ENCODE measurements at regions not wholly inside any gene's neighbourhood (a gene's known extent, or its start where the extent isn't known, plus 50 kb on each side); places are given as distances from the start of the nearest gene placed in this dataset.

DNA sequence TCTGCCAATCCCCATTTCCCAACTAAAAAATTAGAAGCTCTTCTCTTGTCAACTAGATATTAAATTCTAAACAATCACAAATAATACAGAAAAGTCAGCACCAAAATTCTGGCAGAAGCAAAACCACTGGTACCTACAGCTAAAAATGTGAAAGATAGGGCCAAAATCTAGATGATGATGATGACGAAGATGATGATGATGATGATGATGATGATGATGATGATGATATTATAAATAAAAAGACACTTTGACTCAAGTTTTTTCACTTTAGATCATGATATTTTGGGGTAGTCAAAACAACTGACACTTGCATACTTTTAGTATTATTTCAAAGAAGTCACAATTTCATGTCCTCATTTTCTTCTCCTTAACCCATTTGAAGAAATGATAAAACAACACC, 470.1 kb upstream of the NR2F2 start:
- no peak for DNase-seq

DNA sequence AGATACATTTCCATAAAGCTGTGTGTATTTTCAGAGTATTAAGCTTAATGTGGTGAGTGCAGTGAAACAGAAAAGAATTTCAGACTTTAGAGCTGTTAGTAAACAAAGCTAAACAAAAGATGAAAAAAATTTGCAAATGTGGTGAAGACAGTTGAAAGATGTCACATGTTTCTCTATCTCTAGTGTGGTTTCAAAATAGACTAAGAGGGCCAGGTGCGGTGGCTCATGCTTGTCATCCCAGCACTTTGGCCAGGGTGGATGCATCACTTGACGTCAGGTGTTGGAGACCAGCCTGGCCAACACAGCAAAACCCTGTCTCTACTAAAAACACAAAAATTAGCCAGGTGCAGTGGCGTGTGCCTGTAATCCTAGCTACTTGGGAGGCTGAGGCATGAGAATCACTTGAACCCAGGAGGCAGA, 466.0 kb upstream of the NR2F2 start:
- no peak for DNase-seq

DNA sequence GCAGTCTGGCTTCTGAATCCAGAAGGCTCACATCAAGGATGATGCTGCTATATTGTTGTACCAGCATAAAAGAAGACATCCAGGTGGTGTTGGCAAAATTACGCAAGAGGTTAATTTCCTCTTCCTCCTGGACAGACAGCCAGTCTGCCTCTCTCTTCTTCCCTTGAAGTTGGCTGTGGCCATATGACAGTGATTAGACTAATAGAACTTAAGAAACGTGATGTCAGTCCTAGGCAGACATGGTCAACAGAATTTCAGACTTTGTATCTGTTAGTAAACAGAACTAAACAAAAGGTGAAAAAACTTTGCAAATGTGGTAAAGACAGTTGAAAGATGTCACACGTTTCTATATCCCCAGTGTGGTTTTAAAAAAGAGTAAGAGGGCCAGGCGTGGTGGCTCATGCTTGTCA, 465.2 kb upstream of the NR2F2 start:
- DNase-seq, result no peak

DNA sequence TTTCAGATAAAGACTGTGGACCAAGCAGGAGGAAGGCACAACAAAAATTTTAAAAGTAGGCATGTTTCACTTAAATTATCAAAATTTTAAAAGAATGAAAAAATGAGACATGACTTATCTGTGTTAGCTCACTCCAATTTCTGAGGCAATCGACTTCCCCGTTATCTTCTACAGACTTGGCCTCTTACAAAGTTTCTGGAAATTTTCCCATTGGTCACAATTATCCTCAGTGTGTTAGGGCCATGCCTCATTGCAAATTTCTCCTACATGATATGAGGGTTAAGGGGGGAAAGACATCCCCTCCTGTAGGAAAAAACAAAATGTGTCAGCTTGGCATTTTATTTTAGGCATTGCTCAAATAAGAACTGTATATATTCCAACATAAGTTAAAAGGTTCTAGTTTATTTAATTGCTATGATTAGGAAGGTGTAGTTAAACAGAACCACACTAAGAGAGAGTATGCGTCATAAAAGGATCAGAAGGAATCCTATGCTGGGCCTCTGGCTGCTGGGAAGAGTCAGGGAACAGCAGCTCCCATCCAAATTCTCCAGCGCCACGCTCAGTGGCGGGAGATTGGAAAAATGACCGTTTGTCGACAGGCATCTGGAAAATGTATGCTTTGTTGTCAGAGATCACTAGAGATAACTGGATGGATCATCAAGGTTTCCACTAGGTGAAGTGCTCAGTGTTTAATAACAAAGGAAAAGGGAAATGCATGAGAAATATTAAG, 463.6 kb upstream of the NR2F2 start:
- DNase-seq, result no peak

DNA sequence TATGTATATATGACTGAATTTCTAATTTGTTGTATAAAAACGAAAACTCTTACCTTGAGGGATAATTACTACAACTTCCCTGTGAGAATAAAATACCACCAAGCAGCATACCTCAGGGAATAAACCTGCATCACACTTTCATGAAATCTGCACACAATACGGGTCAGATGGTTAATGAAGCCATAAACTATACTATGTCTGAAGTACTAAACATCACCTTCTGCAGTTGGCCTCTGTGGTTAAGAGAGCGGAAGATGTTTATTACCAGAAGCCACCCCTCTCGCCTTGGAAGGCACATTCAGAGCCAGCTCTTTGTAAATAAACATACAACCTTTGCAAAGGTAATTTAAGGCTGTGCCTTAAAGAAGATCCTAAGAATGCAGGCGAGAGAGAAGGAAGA, 462.1 kb upstream of the NR2F2 start:
- no peak for DNase-seq

DNA sequence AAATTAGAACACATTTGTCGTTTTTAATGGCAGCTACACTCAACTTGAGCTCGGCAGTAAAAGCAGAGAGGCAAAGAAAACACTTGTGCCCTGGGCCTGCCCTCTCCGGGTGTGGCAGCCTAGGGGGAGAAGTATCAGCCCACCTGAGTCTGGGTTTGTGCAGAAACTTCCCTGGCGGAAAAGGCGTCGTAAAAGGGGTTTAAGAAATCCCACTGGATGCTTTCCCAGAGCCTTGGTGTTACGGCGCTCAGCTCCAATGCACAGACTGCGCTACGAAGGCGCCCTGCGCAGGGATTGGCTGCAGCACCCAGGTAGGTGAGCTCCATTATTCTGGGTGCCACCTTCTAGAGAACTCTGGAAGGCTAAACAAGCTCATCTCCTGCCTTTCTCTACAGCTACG, 461.5 kb upstream of the NR2F2 start:
- no peak for DNase-seq

DNA sequence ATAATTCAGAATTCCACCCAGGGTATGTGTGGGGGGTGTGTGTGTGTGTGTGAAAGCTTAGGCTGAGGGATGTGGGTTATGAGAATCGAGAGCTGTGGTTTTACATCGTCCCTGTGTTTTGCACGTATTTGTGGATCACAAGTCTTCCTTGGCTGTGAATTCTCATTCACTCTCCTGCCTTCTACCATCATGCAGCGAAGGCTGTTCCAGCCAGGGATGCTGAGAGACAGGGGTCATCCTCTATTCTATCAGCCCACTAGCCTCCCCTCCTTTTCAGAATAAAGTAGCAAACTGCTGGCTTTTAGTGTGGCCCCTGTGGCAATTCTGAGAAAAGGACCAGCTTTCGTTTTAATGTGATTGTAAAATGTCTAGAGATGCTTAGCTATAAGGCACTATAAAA, 460.6 kb upstream of the NR2F2 start:
- no peak for DNase-seq

DNA sequence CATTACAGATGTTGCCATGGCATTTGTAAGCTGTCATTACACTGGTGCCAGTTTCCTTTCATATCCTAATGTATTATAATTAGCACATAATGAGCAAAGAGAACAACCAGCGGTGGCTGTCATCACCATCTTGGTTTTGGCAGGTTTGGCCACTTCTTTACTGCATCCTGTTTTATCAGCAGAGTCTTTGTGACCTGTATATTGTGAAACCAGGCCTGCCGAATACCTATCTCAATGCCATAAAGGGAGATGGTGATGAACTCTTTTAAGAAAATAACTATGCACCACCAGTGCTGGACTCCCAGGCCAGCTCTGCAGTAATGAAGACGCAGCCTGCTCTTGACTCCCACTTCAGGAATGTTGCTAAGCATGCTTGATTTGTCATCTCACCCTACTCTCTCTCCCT, 458.1 kb upstream of the NR2F2 start:
- DNase-seq, result no peak

DNA sequence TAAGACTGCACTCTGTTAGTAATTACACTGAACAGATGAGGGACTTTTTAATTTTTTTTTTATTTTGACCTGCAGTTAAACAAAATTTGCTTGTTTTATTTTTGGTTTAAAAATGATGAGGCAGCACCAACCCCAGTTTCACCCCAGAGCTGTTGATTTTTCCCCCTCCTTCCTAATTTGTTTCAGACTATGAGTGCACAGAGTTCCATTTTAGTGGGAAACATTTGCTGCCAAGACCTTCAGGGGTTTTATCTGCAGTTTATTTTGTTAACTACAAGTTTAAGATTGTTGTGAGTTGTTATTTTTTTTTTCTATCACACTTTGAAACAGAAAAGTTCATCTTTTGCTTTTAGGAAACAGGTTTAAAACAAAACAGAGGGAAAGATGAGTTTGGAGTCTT, 455.9 kb upstream of the NR2F2 start:
- DNase-seq, result no peak

DNA sequence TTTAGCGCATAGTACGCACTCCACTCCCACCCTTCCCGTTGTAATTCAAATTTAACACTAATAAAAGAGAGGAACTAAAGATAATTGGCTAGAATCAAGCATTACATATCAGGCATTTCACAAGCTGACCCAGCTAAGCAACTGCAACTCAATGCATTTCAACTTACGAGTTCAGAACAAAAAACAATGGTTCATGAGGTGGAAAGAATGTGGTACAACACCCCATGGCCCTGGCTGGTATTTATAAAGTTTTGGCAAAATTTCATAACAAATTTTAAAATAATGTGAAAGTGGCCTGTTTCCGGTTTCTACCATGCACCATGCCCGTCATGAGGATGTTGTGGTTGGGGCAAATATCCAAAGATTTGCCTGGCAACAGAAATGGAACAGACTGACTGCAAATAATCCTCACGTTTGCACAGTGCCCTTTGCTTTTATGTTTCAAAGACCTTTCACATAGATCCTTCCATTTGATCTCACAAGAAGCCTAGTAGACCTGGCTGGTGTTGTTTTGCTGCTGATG, 455.3 kb upstream of the NR2F2 start:
- peak; percentile 37 for DNase-seq

DNA sequence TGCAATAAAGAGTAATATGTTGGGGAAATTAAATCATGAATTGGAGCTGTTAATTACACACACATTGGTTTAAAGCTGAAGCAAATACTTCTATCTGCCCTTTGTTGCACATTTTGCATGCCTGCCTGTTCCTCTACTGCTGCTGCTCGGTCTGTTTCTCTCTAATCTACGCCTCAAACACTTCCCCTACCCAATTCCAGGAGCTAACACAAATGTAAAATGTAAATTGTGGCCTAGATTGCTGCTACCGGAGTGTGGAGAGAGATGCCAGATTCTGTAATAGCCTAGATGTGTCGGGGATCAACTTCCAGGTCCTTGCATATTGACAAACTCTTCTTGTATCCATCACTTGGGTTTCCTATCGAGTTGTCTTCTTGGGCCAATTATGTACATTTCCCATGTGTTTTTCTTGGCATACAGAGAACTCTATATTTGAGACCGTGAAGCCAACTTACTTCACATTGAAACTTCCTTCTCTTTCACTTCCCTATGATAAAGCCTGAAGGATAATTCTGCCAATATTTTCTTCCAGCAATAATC, 450.4 kb upstream of the NR2F2 start:
- no peak for DNase-seq

DNA sequence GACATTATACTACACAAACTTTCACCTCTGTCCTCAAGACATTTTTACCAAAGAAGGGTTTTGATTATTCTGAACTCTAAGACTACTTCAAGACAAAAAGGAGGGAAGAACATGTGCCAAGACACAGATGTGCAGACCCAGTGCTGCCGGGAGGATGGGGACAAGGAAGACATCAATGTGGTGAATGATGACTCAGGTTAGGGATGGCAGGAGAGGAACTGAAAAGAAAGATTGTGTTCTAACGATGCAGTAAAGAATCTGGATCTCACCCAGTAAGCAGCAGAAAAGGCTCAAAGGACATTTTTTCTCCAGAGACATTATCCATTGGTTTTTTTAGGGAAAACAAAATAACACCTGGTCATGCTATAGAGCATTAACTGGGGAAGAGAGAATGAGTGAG, 449.9 kb upstream of the NR2F2 start:
- DNase-seq, result no peak

DNA sequence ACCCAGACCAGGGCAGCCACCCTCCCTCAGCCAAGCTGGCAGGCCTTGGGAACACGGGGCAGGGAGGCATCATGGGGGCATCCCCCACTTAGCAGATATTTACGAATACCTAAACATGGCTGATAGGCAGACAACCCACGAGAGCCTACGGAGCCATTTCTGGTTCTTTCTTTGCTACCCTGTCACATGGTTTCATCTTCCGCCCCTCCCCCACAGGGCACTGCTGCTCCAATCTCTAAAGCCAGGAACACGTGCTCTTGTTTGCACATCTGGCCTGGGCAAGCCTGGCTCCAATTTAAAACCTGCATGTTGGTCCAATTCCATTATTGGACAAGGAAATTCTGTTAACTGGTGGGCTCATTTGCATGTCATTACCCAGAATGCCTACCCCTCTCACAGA, 447.4 kb upstream of the NR2F2 start:
- DNase-seq, result no peak

DNA sequence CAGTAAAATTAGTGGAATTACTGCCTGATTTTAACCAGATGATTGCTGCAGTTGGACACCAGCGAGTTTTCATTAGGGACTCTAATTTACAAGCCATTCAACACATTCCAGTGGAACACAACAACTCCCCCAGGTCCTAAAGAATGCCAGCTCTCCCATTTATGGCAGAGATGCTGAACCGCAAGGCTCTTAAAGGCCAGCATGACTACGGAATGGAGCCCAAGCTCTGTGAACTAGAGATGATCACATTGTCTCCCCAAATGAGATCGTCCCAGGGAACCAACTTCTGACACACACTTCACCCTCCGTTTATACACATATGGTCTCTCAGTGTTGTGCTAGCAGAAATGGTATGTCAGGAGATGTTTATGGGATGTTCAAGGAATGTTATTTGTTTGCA, 446.2 kb upstream of the NR2F2 start:
- no peak for DNase-seq

DNA sequence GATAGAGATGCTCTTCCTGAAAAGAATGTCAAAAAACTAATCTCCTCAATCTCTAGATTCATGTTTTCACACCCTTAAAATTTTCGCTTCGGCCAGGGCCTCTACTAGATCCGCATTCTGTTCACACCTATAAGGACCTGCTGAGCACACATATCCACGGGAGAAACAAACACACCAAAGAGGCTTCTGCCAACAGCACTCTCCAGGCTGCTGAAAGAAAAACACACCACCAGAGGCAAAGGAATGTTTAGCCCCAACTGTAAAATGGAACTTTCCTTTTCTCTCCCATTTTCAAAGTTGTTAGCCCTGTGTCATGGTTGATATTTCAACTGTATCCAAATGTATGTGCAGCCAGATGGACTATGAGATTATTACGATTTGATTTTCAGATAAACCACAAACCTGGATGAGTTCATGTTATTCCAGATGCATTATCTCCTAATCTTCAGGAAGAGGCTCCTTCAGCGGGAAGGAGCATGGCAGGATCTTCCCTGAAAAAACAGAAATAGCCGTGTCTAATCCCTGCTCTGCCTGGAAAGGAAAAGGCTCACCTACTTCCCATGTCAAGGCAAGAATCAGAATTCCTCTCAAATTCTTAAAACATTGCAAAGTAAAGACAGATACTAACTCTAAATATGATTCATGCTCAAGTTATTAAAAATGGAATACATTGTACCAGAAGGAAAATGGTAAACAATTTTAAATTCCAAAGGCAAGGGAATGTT, 442.7 kb upstream of the NR2F2 start:
- DNase-seq, result no peak

DNA sequence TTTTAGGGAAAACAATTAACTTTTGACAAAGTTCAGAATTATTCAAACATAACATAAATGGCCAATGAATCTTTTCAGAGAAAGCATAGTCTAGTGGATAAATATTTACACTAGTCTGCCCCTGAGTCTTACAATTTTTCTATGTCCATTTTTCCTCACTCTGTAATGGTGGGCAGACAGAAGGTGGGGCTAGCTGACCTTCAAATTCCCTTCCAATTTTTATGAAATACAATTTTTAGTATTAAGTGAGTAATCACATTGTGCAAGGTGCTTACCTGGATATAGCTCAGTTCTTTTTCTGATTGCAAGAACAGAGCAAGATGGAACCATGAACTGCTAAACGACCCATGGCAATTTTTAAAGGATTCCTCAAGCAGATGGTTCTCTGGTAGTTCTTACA, 441.7 kb upstream of the NR2F2 start:
- no peak for DNase-seq

DNA sequence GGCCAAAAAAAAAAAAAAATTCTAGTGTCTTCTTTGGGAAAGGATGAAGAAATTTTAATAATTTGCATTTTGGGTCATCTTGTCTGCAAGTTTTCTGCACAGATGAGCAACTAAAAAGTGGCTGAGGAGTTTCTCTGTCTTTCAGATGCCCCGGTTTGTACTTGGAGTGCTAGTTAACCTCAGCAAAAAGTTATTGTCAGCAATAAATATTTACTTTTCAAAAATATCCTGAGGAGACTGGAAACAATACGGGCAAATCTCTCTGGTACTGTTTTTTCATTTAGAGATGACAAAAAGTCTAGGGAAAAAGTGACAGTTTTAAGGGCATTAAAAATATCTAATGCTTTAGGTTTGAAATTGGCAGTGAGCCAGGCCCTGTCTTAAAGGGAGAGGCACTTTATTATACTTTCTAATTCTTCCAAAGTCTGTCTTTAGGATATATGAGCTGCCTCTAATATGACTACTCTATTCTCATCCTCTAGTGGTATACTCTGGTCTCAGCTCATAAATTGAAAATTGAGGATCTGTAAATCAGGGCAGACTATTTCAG, 436.0 kb upstream of the NR2F2 start:
- DNase-seq, result no peak

DNA sequence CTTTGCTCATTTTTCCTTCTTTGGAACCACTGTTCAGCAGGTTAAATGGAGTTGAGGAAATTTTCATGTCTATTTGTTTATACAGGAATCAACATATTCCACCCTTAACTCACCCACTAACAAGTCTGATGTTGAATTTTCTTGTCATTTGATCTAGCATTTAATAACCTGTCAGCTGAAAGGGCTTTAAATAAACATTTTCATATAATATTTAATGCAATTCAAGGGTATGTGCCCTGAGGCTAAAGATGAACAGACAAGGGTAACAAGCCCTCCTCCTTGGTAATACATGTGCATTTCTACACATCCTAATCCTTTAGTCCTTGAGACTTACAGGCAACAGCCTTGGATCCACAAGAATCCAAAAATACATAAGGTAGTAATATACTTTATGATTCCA, 435.0 kb upstream of the NR2F2 start:
- DNase-seq, result no peak

DNA sequence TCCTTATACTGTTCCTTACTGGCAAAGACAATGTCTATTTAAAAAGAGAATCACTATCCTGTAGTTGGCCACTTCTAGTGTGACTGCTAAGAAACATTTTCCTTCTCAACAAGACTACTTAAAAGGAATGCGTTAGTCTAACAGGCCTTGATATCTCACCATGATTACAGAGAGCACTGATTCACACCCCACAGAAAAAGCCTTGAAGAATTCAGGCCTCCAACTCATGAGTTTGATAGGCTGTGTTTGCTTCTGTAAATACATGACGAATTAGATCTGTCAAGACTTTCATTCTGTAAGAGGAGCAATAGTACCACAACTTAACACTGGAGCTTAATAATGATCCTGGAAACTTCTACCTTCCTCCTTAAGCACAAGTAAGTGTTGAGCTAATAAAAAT, 432.8 kb upstream of the NR2F2 start:
- DNase-seq, result no peak

DNA sequence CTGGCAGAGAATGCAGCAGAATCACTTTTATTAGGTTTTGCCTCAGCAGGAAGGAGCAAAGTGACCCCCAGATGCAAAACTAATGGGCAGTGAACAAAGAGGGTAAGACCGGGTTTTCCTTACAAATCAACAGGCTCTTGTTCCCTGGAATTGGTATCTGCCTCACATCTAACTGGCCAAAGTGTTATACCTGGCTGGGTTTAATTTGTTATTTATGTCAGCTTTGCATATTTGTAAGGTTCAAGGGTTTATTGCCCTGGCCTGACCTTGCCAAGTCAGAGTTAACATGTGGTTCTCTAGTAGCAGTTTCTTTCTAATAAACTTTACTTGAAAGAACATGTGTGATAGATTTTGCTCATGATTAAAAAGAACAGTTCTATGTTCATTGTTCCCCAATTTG, 431.7 kb upstream of the NR2F2 start:
- no peak for DNase-seq

DNA sequence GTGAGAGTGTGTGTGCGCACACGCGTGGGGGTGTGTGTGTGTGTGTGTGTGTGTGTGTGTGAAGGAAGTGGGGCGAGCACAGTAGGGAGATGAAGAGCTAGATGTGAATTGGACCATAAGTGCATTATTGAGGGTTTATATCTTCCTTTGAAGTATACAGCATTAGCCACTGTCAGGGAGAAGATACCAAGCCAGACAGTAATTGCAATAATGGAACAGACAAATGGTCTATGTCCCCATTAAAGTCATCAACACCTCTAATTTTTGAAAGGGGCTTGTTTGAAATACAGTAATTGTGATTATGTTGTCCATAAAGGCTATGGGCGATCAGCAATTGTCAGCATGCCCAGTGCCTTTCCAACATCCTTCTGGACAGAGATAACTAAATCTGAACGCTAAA, 429.2 kb upstream of the NR2F2 start:
- no peak for DNase-seq

DNA sequence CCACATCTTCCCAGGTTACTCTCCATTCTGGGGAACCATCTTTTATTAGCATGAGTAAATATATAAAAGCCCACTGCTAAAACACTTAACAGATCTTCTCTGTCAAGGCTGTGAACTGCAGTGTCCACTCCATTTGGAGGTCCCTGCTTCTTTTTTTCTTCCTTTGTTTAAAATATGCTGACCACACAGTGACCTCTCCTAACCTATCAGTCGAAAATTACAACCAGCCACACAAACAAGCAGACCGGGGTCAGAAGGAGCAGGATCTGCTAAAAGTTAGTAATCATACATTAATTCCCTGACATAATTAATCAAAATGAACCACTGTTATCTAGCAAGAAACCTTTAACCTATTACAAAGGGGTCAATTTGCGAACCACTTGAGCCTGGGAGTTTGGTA, 427.9 kb upstream of the NR2F2 start:
- DNase-seq, result no peak

DNA sequence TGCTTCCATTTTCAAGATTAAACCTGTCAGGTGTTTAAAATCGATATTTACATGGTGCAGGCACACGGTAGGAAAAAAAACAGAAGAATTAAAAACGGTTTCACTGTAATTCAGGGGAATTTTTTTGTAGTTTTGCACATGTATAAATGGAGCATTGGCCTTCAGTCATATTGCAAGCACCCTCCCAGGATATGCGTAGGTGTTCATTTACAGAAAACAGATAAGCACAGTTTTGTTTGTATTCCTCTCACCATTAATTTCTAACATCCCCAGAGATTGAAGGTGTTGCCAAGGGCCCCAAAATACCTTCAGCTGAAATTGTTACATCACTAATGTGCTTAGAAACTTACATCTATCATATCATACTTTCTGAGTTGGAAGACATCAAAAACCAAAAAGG, 427.1 kb upstream of the NR2F2 start:
- DNase-seq, result no peak

DNA sequence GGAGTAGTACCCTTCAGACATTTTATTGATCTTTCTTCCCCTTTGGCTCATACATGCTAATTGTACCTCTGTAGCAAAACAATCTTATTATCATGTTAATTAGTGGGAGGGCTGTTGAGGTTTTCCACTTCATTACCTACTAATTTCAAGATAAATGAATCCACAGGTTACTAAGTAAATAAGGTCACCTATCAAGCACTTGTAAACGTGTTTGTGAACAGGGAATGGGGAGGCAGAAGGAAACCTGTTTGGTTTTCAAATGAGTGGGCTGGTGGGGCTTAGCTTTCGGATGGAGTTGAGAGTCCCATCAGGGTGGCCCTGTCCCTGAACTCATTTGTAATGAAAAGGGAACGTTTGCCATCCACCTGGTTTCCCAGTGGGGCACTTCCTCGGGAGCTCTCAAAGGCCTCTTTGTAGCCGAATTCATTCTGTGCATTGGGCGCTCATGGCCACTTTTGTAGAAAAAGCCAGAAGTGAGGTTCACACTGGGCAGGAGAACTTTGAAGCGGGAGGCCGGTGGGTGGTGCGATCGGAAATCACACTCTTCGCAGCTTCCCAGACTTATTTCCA, 419.8 kb upstream of the NR2F2 start:
- no peak for DNase-seq
